Gastrocnemius medialis (tissue), 4 donors: ENCODE measurements at regions not wholly inside any gene's neighbourhood (a gene's known extent, or its start where the extent isn't known, plus 50 kb on each side); places are given as distances from the start of the nearest gene placed in this dataset.
"Not testable (repeated sequence)": the region's sequence is repeated elsewhere in the genome, so short reads cannot be mapped to it uniquely, and the experiment has no call there.

Experiments
- ATAC-seq, 2 donors: fragments of 150-250 bp; one replicate each; pipeline ENCODE4 v1.9.1; 2016
- DNase-seq, 2 donors: peaks; one replicate each; pipeline ENCODE4 v3.0.0-alpha.2; 2019
- H3K27ac ChIP-seq, 4 donors: fragments of 200-600 bp; sonication (generic); 1 replicate in 1 of 4; 2 replicates in 3 of 4; pipeline ENCODE4 v1.5.1; 2016 to 2018; ENCODE audit warnings: mild to moderate bottlenecking in 2 of 4, moderate library complexity in 1 of 4
- H3K27me3 ChIP-seq, 3 donors: fragments of 200-600 bp; sonication (generic) in 2 of 3; 1 replicate in 1 of 3; 2 replicates in 2 of 3; pipeline versions ENCODE4 v1.5.1 to v1.6.0; 2016 to 2019; ENCODE audit warnings: mild to moderate bottlenecking in 1 of 3, moderate library complexity in 1 of 3
- H3K36me3 ChIP-seq, 2 donors: fragments of 200-600 bp; sonication (generic) in 1 of 2; one replicate each; pipeline ENCODE4 v1.5.1; 2017 to 2018
- H3K4me1 ChIP-seq, 2 donors: fragments of 200-600 bp; sonication (generic) in 1 of 2; one replicate each; pipeline ENCODE4 v1.5.1; 2016 to 2017; ENCODE audit warnings: mild to moderate bottlenecking in 2 of 2
- H3K4me3 ChIP-seq, 4 donors: fragments of 200-600 bp; sonication (generic) in 3 of 4; 1 replicate in 1 of 4; 2 replicates in 3 of 4; pipeline ENCODE4 v1.5.1; 2016 to 2019; ENCODE audit warnings: mild to moderate bottlenecking in 2 of 4
- H3K9me3 ChIP-seq, 3 donors: fragments of 200-600 bp; sonication (generic) in 2 of 3; 1 replicate in 1 of 3; 2 replicates in 2 of 3; pipeline ENCODE4 v1.5.1; 2016 to 2019
- POLR2A ChIP-seq, 2 donors: fragments of 450-650 bp; IDR thresholded peaks; one replicate each; pipeline ENCODE4 v1.6.1; 2017; ENCODE audit warnings: antibody characterized with exemption in 2 of 2, mild to moderate bottlenecking in 2 of 2, moderate library complexity in 2 of 2
- in situ Hi-C, 4 donors: fragments of 200-750 bp; cut with MboI; loops; one replicate each; pipeline versions ENCODE4 v1.15.0 to v1.8.0; 2017; ENCODE audit warnings: low sequenced_read_pairs in 4 of 4
- intact Hi-C: fragments of 100-400 bp; cut with DNase I; formaldehyde crosslinking; loops from one replicate; pipeline ENCODE4 v1.15.1; 2023; ENCODE audit warnings: low total_unique reads
- TF ChIP-seq, protein P1 (sequence below), 5 experiments: fragments of 450-650 bp in 3 of 5; fragments of 200-600 bp in 2 of 5; sonication (generic) in 2 of 5; IDR thresholded peaks in 4 of 5; conservative IDR thresholded peaks in 1 of 5; 1 replicate in 4 of 5; 2 replicates in 1 of 5; pipeline ENCODE4 v1.5.1; 2016 to 2019; ENCODE audit warnings: antibody characterized with exemption in 5 of 5, mild to moderate bottlenecking in 3 of 5, moderate library complexity in 3 of 5

DNA sequence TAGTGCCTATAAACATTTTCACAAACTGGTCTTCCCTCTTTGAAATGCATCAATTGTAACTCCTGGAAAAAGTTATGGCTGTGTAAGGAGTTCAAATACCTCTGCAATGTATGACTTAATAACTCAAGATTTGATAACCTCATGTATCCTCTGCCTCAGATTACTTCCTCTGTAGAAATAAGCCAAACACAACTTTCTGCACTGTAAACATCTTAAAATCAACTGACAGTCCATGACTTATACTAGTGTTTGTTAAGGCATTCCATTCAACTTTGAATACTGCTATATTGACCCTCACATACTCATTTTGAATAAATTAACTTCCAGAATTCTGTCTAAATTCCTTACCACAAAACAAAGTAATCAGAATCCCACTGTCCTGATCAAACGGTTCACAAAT is 256.2 kb upstream of the POU5F2 start:
- H3K36me3 ChIP-seq: peaks cover 0 to 2% of the 10 kb centered on the region in 2 donors
- TF ChIP-seq, protein P1, sequence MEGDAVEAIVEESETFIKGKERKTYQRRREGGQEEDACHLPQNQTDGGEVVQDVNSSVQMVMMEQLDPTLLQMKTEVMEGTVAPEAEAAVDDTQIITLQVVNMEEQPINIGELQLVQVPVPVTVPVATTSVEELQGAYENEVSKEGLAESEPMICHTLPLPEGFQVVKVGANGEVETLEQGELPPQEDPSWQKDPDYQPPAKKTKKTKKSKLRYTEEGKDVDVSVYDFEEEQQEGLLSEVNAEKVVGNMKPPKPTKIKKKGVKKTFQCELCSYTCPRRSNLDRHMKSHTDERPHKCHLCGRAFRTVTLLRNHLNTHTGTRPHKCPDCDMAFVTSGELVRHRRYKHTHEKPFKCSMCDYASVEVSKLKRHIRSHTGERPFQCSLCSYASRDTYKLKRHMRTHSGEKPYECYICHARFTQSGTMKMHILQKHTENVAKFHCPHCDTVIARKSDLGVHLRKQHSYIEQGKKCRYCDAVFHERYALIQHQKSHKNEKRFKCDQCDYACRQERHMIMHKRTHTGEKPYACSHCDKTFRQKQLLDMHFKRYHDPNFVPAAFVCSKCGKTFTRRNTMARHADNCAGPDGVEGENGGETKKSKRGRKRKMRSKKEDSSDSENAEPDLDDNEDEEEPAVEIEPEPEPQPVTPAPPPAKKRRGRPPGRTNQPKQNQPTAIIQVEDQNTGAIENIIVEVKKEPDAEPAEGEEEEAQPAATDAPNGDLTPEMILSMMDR (IDR thresholded peaks at IDR 0.05 in 4 of 5, conservative IDR thresholded peaks at IDR 0.05 in 1 of 5): no peak
- no peak for TF ChIP-seq POLR2A (IDR thresholded peaks at IDR 0.05)
- intact Hi-C loops: no loop called here
- DNase-seq (no peak), ATAC-seq (no peak)
- H3K4me3 ChIP-seq: no peak overlapping the region
- no peak overlapping the region for H3K27ac ChIP-seq
- H3K4me1 ChIP-seq: no peaks in the 10 kb centered on the region
- in situ Hi-C loops: no loop called here
- peaks cover 0 to 6% (median 0%) of the 10 kb centered on the region in 3 donors for H3K9me3 ChIP-seq
- no peaks in the 10 kb centered on the region for H3K27me3 ChIP-seq

DNA sequence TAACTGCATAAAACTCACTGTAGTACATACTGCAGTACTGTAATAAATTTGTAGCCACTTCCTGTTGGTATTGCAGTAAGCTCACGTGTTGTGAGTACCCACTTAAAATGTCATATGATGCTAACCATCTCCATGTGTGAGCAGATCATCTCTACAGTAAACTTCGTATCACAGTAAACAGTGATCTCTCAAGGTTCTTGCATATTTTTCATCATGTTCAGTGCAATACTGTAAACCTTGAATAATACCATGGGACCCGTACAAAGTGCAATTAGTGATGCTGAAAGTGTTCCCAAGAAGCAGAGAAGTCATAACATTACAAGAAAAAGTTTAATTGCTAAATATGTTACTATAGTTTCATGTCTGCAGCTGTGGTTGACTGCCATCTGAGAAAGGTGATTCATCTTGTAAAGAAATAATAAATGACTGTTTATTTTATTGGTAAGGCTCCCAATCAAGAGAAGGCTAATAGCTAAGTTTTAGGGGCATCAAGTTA is 253.8 kb upstream of the POU5F2 start:
- Histone ChIP-seq H3K9me3 (no peaks in the 10 kb centered on the region), H3K4me3 (no peak overlapping the region), H3K27ac (no peak overlapping the region), H3K4me1 (no peaks in the 10 kb centered on the region), H3K36me3 (no peaks in the 10 kb centered on the region), H3K27me3 (no peaks in the 10 kb centered on the region)
- intact Hi-C loops (no loop called here), in situ Hi-C loops (no loop called here)
- no peak for DNase-seq
- TF ChIP-seq POLR2A (IDR thresholded peaks at IDR 0.05): no peak
- TF ChIP-seq, protein P1 (IDR thresholded peaks at IDR 0.05 in 4 of 5, conservative IDR thresholded peaks at IDR 0.05 in 1 of 5): no peak
- ATAC-seq: no peak

- no peaks in the 10 kb centered on the region for H3K9me3 ChIP-seq
- no peaks in the 10 kb centered on the region for H3K36me3 ChIP-seq
- in situ Hi-C loops: no loop called here
- DNase-seq: no peak
- H3K4me3 ChIP-seq: no peak overlapping the region
- no peaks in the 10 kb centered on the region for H3K27me3 ChIP-seq
- intact Hi-C loops: no loop called here
- ATAC-seq: no peak
- no peak overlapping the region for H3K27ac ChIP-seq
- H3K4me1 ChIP-seq: no peaks in the 10 kb centered on the region
- TF ChIP-seq, protein P1 (IDR thresholded peaks at IDR 0.05 in 4 of 5, conservative IDR thresholded peaks at IDR 0.05 in 1 of 5): no peak
- no peak for TF ChIP-seq POLR2A (IDR thresholded peaks at IDR 0.05)
These were observed 251.8 kb upstream of the POU5F2 start for GRCh38 chr5:93993161-93993560.

DNA sequence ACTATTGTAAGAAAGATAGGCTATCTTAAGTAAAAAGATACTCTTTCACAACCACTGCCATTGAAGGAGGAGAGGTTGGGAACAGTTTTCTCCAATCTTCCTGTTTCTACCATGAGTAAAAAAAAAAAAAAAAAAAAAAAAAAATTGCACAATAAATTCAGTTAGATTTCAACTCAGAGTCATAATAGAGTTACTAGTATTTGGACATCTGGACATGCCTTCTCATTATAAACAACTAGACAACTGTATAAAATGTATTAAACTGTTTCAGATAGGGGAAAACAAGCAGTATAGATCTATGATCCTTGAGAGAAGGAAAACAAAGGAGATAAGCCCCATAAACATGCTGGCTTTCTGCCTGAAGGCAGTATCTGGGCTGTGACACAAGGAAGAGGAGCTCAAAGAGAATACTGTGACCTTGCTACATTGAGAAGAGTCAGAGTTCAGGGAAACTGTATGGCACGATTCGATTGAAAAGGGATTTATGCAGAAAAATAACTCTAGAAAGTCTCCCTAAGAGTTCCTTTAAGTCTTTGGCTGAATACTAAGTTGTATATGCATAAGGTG is 249.2 kb upstream of the POU5F2 start:
- H3K27ac ChIP-seq: no peak overlapping the region
- no peak overlapping the region for H3K4me3 ChIP-seq
- H3K36me3 ChIP-seq: no peaks in the 10 kb centered on the region
- TF ChIP-seq, protein P1 (IDR thresholded peaks at IDR 0.05 in 4 of 5, conservative IDR thresholded peaks at IDR 0.05 in 1 of 5): no peak
- TF ChIP-seq POLR2A (IDR thresholded peaks at IDR 0.05): no peak
- DNase-seq (no peak), ATAC-seq (no peak)
- no peaks in the 10 kb centered on the region for H3K9me3 ChIP-seq
- intact Hi-C loops (no loop called here), in situ Hi-C loops (no loop called here)
- H3K4me1 ChIP-seq: no peaks in the 10 kb centered on the region
- H3K27me3 ChIP-seq: no peaks in the 10 kb centered on the region

DNA sequence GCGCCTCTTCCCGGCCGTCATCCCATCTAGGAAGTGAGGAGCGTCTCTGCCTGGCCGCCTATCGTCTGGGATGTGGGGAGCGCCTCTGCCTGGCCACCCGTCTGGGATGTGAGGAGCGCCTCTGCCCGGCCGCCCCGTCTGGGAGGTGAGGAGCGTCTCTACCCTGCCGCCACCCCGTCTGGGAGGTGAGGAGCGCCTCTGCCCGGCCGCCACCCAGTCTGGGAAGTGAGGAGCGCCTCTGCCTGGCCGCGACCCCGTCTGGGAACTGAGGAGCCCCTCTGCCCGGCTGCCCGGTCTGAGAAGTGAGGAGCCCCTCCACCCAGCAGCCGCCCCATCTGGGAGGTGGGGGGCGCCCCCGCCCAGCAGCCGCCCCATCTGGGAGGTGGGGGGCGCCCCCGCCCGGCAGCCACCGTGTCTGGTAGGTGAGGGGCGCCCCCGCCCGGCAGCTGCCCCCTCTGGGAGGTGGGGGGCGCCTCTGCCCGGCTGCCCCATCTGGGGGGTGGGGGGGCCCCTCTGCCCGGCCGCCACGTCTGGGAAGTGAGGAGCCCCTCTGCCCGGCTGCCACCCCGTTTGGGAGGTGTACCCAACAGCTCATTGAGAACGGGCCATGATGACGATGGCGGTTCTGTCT is 244.7 kb upstream of the POU5F2 start:
- H3K4me3 ChIP-seq, ATAC-seq, H3K9me3 ChIP-seq, DNase-seq, H3K27ac ChIP-seq, in situ Hi-C loops, intact Hi-C loops, H3K36me3 ChIP-seq, H3K27me3 ChIP-seq, H3K4me1 ChIP-seq: not testable (repeated sequence)
